RWPE2 (cell line): ENCODE measurements at regions not wholly inside any gene's neighbourhood (a gene's known extent, or its start where the extent isn't known, plus 50 kb on each side); places are given as distances from the start of the nearest gene placed in this dataset.

Experiments used
- ATAC-seq: fragments of 200-7000 bp; cut with Tn5 transposase; 3 replicates; pipeline ENCODE4 v1.9.1; 2021; ENCODE audit warnings: low read depth
- DNase-seq: peaks from one replicate; pipeline ENCODE4 v3.0.0-alpha.2; 2020; ENCODE audit warnings: low spot score
- H3K27ac ChIP-seq: fragments of 450-650 bp; 2 replicates; pipeline ENCODE4 v1.5.1; 2017; ENCODE audit warnings: mild to moderate bottlenecking; ENCODE audit not compliant: poor library complexity, severe bottlenecking
- H3K27me3 ChIP-seq: fragments of 250-450 bp; sonication (Bioruptor Pico); 2 replicates; pipeline ENCODE4 v1.5.1; 2021; ENCODE audit warnings: mild to moderate bottlenecking, moderate library complexity; ENCODE audit not compliant: insufficient read depth, poor library complexity, severe bottlenecking
- H3K36me3 ChIP-seq: fragments of 250-450 bp; sonication (Bioruptor Pico); 2 replicates; pipeline ENCODE4 v1.5.1; 2020; ENCODE audit warnings: low read depth, mild to moderate bottlenecking, moderate library complexity
- H3K4me1 ChIP-seq: fragments of 250-450 bp; sonication (Bioruptor Pico); 2 replicates; pipeline ENCODE4 v1.5.1; 2021; ENCODE audit warnings: mild to moderate bottlenecking, moderate library complexity; ENCODE audit not compliant: insufficient read depth, poor library complexity, severe bottlenecking
- H3K4me3 ChIP-seq: fragments of 250-450 bp; sonication (Bioruptor Pico); 2 replicates; pipeline ENCODE4 v1.5.1; 2021; ENCODE audit warnings: mild to moderate bottlenecking, moderate library complexity; ENCODE audit not compliant: severe bottlenecking
- H3K9me3 ChIP-seq: fragments of 250-450 bp; sonication (Bioruptor Pico); 2 replicates; pipeline ENCODE4 v1.5.1; 2021; ENCODE audit warnings: mild to moderate bottlenecking, moderate library complexity; ENCODE audit not compliant: severe bottlenecking
- TF ChIP-seq, protein P1 (sequence below): fragments of 450-650 bp; IDR thresholded peaks from one replicate; pipeline ENCODE4 v1.5.1; 2017; ENCODE audit warnings: mild to moderate bottlenecking, moderate library complexity; ENCODE audit not compliant: poor library complexity, severe bottlenecking

- Histone ChIP-seq H3K36me3 (no peaks in the 10 kb centered on the region), H3K27me3 (no peaks in the 10 kb centered on the region), H3K4me1 (no peaks in the 10 kb centered on the region), H3K27ac (no peak overlapping the region), H3K4me3 (no peak overlapping the region), H3K9me3 (no peaks in the 10 kb centered on the region)
- DNase-seq (no peak), ATAC-seq (no peak)
- TF ChIP-seq, protein P1, sequence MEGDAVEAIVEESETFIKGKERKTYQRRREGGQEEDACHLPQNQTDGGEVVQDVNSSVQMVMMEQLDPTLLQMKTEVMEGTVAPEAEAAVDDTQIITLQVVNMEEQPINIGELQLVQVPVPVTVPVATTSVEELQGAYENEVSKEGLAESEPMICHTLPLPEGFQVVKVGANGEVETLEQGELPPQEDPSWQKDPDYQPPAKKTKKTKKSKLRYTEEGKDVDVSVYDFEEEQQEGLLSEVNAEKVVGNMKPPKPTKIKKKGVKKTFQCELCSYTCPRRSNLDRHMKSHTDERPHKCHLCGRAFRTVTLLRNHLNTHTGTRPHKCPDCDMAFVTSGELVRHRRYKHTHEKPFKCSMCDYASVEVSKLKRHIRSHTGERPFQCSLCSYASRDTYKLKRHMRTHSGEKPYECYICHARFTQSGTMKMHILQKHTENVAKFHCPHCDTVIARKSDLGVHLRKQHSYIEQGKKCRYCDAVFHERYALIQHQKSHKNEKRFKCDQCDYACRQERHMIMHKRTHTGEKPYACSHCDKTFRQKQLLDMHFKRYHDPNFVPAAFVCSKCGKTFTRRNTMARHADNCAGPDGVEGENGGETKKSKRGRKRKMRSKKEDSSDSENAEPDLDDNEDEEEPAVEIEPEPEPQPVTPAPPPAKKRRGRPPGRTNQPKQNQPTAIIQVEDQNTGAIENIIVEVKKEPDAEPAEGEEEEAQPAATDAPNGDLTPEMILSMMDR, result no peak
These were observed 1367.0 kb downstream of the PCDH7 start for GRCh38 chr4:32087211-32087610.

DNA sequence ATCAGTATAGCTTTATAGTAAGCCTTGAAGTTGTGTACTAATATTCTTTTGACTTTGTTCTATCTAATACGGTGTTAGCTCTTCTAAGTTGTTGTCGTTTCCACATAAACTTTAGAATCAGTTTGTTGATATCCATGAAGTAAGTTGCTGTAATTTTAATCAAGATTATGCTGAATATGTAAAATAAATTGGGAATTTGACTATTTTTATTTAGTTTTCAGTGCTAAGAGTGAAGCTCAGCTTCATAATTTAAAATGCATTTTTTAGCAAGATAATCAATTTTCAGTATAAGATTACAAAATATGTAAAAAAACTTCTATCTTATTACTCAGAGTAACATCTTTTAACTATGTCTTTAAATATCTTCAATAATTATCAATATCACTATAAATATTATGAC is 1374.8 kb downstream of the PCDH7 start:
- Histone ChIP-seq H3K4me1 (peaks cover 3% of the 10 kb centered on the region), H3K4me3 (no peak overlapping the region), H3K27ac (no peak overlapping the region), H3K27me3 (no peaks in the 10 kb centered on the region), H3K9me3 (no peaks in the 10 kb centered on the region), H3K36me3 (no peaks in the 10 kb centered on the region)
- DNase-seq, result no peak
- TF ChIP-seq, protein P1, result no peak
- no peak for ATAC-seq

- H3K4me1 ChIP-seq, result peaks cover 5% of the 10 kb centered on the region
- H3K9me3 ChIP-seq, result no peaks in the 10 kb centered on the region
- TF ChIP-seq, protein P1, result no peak
- DNase-seq (no peak), ATAC-seq (peak; percentile 21; the same call in 1 of the 3 replicates)
- no peak overlapping the region for H3K27ac ChIP-seq
- no peaks in the 10 kb centered on the region for H3K36me3 ChIP-seq
- H3K4me3 ChIP-seq, result no peak overlapping the region
- H3K27me3 ChIP-seq, result no peaks in the 10 kb centered on the region
These were observed 1382.7 kb downstream of the PCDH7 start for GRCh38 chr4:32102896-32103295.

DNA sequence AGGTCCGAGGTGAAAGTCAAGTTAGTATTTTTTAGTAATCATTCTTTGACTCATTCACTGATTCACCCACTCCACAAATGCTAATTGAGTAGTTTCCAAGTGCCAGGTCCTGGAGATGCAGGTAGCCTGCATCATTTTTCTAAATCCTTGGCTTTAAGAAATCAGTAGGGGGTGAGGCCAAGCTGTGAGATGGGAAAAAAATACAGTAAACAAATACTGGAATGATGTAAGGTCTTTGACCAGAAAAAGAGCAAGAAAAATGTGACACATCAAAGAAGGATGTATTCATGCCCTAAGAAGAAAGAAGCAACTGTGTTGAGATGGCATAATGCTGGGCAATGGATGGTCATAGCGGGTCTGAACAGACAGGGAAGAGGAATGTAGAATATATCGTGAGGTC is 1386.6 kb downstream of the PCDH7 start:
- H3K9me3 ChIP-seq, result no peaks in the 10 kb centered on the region
- TF ChIP-seq, protein P1, result no peak
- DNase-seq (no peak), ATAC-seq (peak; percentile 76)
- peaks cover 5% of the 10 kb centered on the region for H3K4me1 ChIP-seq
- no peak overlapping the region for H3K4me3 ChIP-seq
- no peaks in the 10 kb centered on the region for H3K27me3 ChIP-seq
- H3K36me3 ChIP-seq, result no peaks in the 10 kb centered on the region
- H3K27ac ChIP-seq, result no peak overlapping the region

GRCh38 chr4:32112891-32113290 is 1392.7 kb downstream of the PCDH7 start:
- DNase-seq (no peak), ATAC-seq (peak; percentile 55; the same call in 2 of the 3 replicates)
- Histone ChIP-seq H3K4me1 (no peaks in the 10 kb centered on the region), H3K36me3 (no peaks in the 10 kb centered on the region), H3K27ac (no peak overlapping the region), H3K9me3 (no peaks in the 10 kb centered on the region), H3K27me3 (no peaks in the 10 kb centered on the region), H3K4me3 (no peak overlapping the region)
- TF ChIP-seq, protein P1, result no peak
